ENCODE measurements at regions not wholly inside any gene's neighbourhood (a gene's known extent, or its start where the extent isn't known, plus 50 kb on each side); places are given as distances from the start of the nearest gene placed in this dataset.

GRCh38 chr5:134462047-134462575, 50.4 kb upstream of the CDKN2AIPNL start:
- no peak overlapping the region for H3K4me3 Mint-ChIP-seq (ENCODE audit: unreplicated experiment)
- H3K27ac Mint-ChIP-seq (ENCODE audit: unreplicated experiment) = no peak overlapping the region
- H3K9me3 Mint-ChIP-seq (ENCODE audit: unreplicated experiment) = peaks cover 4% of the 10 kb centered on the region
- no peaks in the 10 kb centered on the region for H3K36me3 Mint-ChIP-seq (ENCODE audit: unreplicated experiment)
- H3K4me1 Mint-ChIP-seq (ENCODE audit: low read depth, unreplicated experiment) = peaks cover 5% of the 10 kb centered on the region
- H3K27me3 Mint-ChIP-seq (ENCODE audit: unreplicated experiment) = peaks cover 7% of the 10 kb centered on the region
- no peak for DNase-seq
- no peak for TF ChIP-seq CTCF (IDR thresholded peaks at IDR 0.05; ENCODE audit: partially characterized antibody, unreplicated experiment)
